Uterus (tissue), 2 donors: ENCODE measurements at regions not wholly inside any gene's neighbourhood (a gene's known extent, or its start where the extent isn't known, plus 50 kb on each side); places are given as distances from the start of the nearest gene placed in this dataset.

Experiments used
- CTCF ChIP-seq, 4 experiments: fragments of 200-600 bp in 2 of 4; fragments of 450-650 bp in 2 of 4; sonication (generic) in 2 of 4; IDR thresholded peaks; one replicate each; pipeline ENCODE4 v1.5.1; 2016 to 2019; ENCODE audit warnings: antibody characterized with exemption in 4 of 4, mild to moderate bottlenecking in 2 of 4, moderate library complexity in 1 of 4
- POLR2A ChIP-seq, 2 donors: fragments of 450-650 bp; IDR thresholded peaks; one replicate each; pipeline ENCODE4 v1.6.1; 2016; ENCODE audit warnings: antibody characterized with exemption in 2 of 2, mild to moderate bottlenecking in 1 of 2, moderate library complexity in 1 of 2

- TF ChIP-seq CTCF (IDR thresholded peaks at IDR 0.05) (no peak), POLR2A (IDR thresholded peaks at IDR 0.05) (no peak)
These were observed 85.1 kb downstream of the SPRY1 start for GRCh38 chr4:123481717-123482116.
